ENCODE measurements at regions not wholly inside any gene's neighbourhood (a gene's known extent, or its start where the extent isn't known, plus 50 kb on each side); places are given as distances from the start of the nearest gene placed in this dataset.

DNA sequence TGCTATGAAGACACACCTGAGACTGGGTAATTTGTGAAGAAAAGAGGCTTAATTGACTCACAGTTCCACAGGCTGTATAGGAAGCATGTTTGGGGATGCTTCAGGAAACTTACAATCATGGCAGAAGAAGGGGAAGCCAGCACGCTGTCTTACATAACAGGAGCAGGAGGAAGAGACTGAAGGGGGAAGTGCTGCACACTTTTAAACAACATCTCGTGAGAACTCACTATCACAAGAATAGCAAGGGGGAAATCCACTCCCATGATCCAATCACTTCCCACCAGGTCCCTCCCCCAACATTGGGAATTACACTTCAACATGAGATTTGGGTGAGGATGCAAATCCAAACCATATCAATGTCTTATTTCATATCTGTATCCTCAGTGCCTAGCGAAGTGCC, 307.2 kb downstream of the ATP23 start:
- ChIA-PET POLR2A (no interaction called here), CTCF (interaction anchor here (1.0 kb wide), 1 partner anchor 13 kb away, joined by 3 read pairs; no protein-coding TSS in a partner anchor)
- H3K4me3 ChIP-seq (ENCODE audit: low read depth, low read length): no peak overlapping the region
- H3K27me3 ChIP-seq (ENCODE audit: control insufficient read depth, insufficient read depth, low read length): no peaks in the 10 kb centered on the region
- DNase-seq (ENCODE audit: low read depth): no peak
- TF ChIP-seq, protein P1, sequence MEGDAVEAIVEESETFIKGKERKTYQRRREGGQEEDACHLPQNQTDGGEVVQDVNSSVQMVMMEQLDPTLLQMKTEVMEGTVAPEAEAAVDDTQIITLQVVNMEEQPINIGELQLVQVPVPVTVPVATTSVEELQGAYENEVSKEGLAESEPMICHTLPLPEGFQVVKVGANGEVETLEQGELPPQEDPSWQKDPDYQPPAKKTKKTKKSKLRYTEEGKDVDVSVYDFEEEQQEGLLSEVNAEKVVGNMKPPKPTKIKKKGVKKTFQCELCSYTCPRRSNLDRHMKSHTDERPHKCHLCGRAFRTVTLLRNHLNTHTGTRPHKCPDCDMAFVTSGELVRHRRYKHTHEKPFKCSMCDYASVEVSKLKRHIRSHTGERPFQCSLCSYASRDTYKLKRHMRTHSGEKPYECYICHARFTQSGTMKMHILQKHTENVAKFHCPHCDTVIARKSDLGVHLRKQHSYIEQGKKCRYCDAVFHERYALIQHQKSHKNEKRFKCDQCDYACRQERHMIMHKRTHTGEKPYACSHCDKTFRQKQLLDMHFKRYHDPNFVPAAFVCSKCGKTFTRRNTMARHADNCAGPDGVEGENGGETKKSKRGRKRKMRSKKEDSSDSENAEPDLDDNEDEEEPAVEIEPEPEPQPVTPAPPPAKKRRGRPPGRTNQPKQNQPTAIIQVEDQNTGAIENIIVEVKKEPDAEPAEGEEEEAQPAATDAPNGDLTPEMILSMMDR (IDR thresholded peaks at IDR 0.05; ENCODE audit: insufficient read depth, low read depth, low read length): no peak
- H3K36me3 ChIP-seq (ENCODE audit: control insufficient read depth, insufficient read depth, low read length): no peaks in the 10 kb centered on the region

DNA sequence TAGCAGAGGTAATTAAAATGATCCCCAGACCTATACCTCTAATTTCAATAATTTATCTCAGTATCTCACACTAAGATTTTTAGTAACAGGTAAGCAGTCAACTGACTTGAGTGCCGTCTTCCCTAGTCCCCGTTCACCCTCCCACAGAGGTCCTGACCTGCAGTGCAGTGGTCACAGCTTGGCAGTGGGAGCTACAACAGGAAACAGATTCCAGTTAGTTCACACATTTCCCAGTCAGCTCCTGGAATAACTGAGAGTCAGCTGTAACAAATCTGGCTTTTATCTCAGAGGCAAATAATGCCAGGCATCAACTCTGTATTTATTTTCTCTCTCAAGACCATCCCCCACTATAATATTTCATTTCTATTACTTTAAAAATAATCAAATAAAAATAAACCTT, 308.2 kb downstream of the ATP23 start:
- H3K36me3 ChIP-seq (ENCODE audit: control insufficient read depth, insufficient read depth, low read length): no peaks in the 10 kb centered on the region
- ChIA-PET POLR2A (no interaction called here), CTCF (no interaction called here)
- H3K4me3 ChIP-seq (ENCODE audit: low read depth, low read length): no peak overlapping the region
- TF ChIP-seq, protein P1 (IDR thresholded peaks at IDR 0.05; ENCODE audit: insufficient read depth, low read depth, low read length): no peak
- H3K27me3 ChIP-seq (ENCODE audit: control insufficient read depth, insufficient read depth, low read length): no peaks in the 10 kb centered on the region
- DNase-seq (ENCODE audit: low read depth): no peak

DNA sequence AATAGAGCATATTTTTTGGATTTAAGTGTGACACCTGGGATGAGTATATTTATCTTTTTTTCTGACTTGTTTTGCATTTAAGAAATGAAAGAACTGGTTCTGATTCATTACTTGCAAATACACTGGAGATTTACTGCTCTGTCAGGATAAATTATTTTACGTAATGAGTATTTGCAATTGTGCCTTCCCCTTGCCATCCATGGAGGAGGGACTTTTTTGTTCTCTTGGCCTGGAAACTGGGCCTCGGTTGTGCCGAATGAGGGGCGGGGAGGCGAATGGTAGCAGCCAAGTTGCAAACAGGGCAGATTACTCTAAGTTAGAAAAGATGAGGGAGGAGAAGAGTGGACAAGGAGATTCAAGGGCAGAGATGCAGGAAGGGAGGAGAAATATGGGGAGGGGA, 308.7 kb downstream of the ATP23 start:
- DNase-seq (ENCODE audit: low read depth): no peak
- H3K27me3 ChIP-seq (ENCODE audit: control insufficient read depth, insufficient read depth, low read length): no peaks in the 10 kb centered on the region
- H3K36me3 ChIP-seq (ENCODE audit: control insufficient read depth, insufficient read depth, low read length): no peaks in the 10 kb centered on the region
- POLR2A ChIA-PET: no interaction called here
- TF ChIP-seq, protein P1 (IDR thresholded peaks at IDR 0.05; ENCODE audit: insufficient read depth, low read depth, low read length): no peak
- H3K4me3 ChIP-seq (ENCODE audit: low read depth, low read length): no peak overlapping the region
- CTCF ChIA-PET: no interaction called here

DNA sequence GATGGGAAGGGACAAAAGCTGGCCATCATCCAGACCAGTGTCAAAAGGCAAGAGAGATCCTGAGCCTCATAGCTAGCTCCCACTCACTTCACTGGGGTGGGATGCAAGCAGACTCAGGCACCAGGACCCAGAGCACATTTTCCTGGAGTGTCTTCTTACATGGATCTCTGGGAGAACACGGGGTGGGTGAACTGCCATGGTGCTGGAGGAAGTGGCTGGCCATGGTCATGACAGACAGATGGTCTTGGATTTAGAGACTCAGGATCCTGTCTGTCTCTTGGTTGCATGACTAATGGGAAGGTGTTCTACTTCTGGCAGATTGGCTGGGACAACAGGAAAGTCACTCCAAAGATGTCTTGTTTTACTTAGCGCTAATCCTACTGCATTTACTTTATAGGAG, 311.5 kb downstream of the ATP23 start:
- POLR2A ChIA-PET: no interaction called here
- no peaks in the 10 kb centered on the region for H3K36me3 ChIP-seq (ENCODE audit: control insufficient read depth, insufficient read depth, low read length)
- H3K27me3 ChIP-seq (ENCODE audit: control insufficient read depth, insufficient read depth, low read length): no peaks in the 10 kb centered on the region
- TF ChIP-seq, protein P1 (IDR thresholded peaks at IDR 0.05; ENCODE audit: insufficient read depth, low read depth, low read length): no peak
- no peak for DNase-seq (ENCODE audit: low read depth)
- no peak overlapping the region for H3K4me3 ChIP-seq (ENCODE audit: low read depth, low read length)
- CTCF ChIA-PET: no interaction called here

DNA sequence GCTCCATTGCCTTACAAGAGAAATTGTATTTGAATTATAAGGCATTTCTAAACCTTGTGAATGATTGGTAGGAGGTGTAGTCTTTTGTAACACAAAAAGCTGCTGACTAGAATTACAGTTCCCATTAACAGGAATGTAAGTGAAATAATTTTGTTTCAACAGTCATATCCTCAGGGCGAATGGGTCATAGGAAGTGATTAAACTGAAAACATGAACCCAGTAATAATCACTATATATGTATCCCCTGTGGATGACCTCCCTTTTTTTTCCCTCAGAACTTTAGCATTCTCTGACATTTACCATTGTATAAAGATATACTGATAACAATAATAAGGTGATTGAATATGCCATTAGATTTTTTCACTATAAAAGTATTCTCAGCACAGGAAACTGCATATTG, 312.3 kb downstream of the ATP23 start:
- H3K4me3 ChIP-seq (ENCODE audit: low read depth, low read length): no peak overlapping the region
- TF ChIP-seq, protein P1 (IDR thresholded peaks at IDR 0.05; ENCODE audit: insufficient read depth, low read depth, low read length): no peak
- CTCF ChIA-PET: interaction anchor here (0.9 kb wide), 1 partner anchor 13 kb away, joined by 3 read pairs; no protein-coding TSS in a partner anchor
- no peaks in the 10 kb centered on the region for H3K36me3 ChIP-seq (ENCODE audit: control insufficient read depth, insufficient read depth, low read length)
- POLR2A ChIA-PET: no interaction called here
- H3K27me3 ChIP-seq (ENCODE audit: control insufficient read depth, insufficient read depth, low read length): no peaks in the 10 kb centered on the region
- DNase-seq (ENCODE audit: low read depth): no peak
